Small intestine (tissue), 7 donors: ENCODE measurements at regions not wholly inside any gene's neighbourhood (a gene's known extent, or its start where the extent isn't known, plus 50 kb on each side); places are given as distances from the start of the nearest gene placed in this dataset.
"Not testable (repeated sequence)": the region's sequence is repeated elsewhere in the genome, so short reads cannot be mapped to it uniquely, and the experiment has no call there.

Source experiments
- DNase-seq, 2 donors: peaks; one replicate each; pipeline versions ENCODE4 v3.0.0 to v3.0.0-alpha.2; 2013
- FAIRE-seq: peaks from 2 replicates; lab custom pipeline; 2012; peaks lifted over from hg19 to GRCh38; lab: Jason Lieb, UNC
- H3K27ac ChIP-seq, 3 donors: one replicate each; pipeline ENCODE4 v1.5.1; 2013; ENCODE audit warnings: low read length in 2 of 3, mild to moderate bottlenecking in 2 of 3, control low read depth in 1 of 3, inconsistent platforms in 1 of 3, low read depth in 1 of 3, moderate library complexity in 1 of 3
- H3K27me3 ChIP-seq, 3 donors: one replicate each; pipeline ENCODE4 v1.6.1; 2013; ENCODE audit warnings: low read length in 3 of 3, inconsistent platforms in 1 of 3; ENCODE audit not compliant: control insufficient read depth in 3 of 3, insufficient read depth in 3 of 3
- H3K36me3 ChIP-seq, 3 donors: one replicate each; pipeline ENCODE4 v1.6.1; 2013; ENCODE audit warnings: low read length in 3 of 3, inconsistent platforms in 1 of 3, low read depth in 1 of 3, mild to moderate bottlenecking in 1 of 3, moderate library complexity in 1 of 3; ENCODE audit not compliant: control insufficient read depth in 3 of 3, insufficient read depth in 2 of 3
- H3K4me1 ChIP-seq, 3 donors: one replicate each; pipeline ENCODE4 v1.6.1; 2013; ENCODE audit warnings: low read length in 2 of 3, inconsistent platforms in 1 of 3, low read depth in 1 of 3, mild to moderate bottlenecking in 1 of 3, moderate library complexity in 1 of 3; ENCODE audit not compliant: control insufficient read depth in 3 of 3, insufficient read depth in 2 of 3
- H3K4me3 ChIP-seq, 3 donors: one replicate each; pipeline ENCODE4 v1.5.1; 2013; ENCODE audit warnings: low read length in 3 of 3, control low read depth in 1 of 3, inconsistent platforms in 1 of 3, low read depth in 1 of 3, mild to moderate bottlenecking in 1 of 3, moderate library complexity in 1 of 3
- H3K9me3 ChIP-seq, 2 donors: one replicate each; pipeline ENCODE4 v1.6.1; 2013; ENCODE audit warnings: low read depth in 1 of 2, low read length in 1 of 2; ENCODE audit not compliant: control insufficient read depth in 2 of 2, insufficient read depth in 1 of 2
- WGBS, 3 donors: extraction: QIAGEN DNeasy Blood & Tissue Kit; methylation state at CpG; one replicate each; pipeline ENCODE4 v1.1.7; 2013; 5-methylcytosine and 5-hydroxymethylcytosine counted together
- donor health status: healthy with polysubstance abuse.
- donor health status: control.
- donor health status: control.
- donor health status: Bipolar disorder and iron deficiency.
- donor health status: healthy.

- Histone ChIP-seq H3K27me3 (no peaks in the 10 kb centered on the region), H3K4me1 (peaks cover 0 to 3% (median 0%) of the 10 kb centered on the region in 3 donors), H3K36me3 (peaks cover 0 to 2% (median 0%) of the 10 kb centered on the region in 3 donors), H3K27ac (peak overlapping the region in 1 of 3 donors; percentile 59), H3K4me3 (no peak overlapping the region), H3K9me3 (no peaks in the 10 kb centered on the region)
- peak in 1 of 2 donors; percentile 23 for DNase-seq
- FAIRE-seq = no peak
- WGBS, 3 donors = 17 to 40% (median 37%) methylated on average over 9 of the region's 9 CpGs
Measured at GRCh38 chr1:58848818-58849411, 65.1 kb upstream of the JUN start.

- no peak for DNase-seq
- no peak for FAIRE-seq
- Histone ChIP-seq H3K27me3 (no peaks in the 10 kb centered on the region), H3K9me3 (no peaks in the 10 kb centered on the region), H3K4me3 (no peak overlapping the region), H3K27ac (peak overlapping the region in 1 of 3 donors; percentile 59), H3K36me3 (peaks cover 0 to 2% (median 0%) of the 10 kb centered on the region in 3 donors), H3K4me1 (peaks cover 0 to 3% (median 0%) of the 10 kb centered on the region in 3 donors)
- 92 to 97% (median 96%) methylated on average over 2 of the region's 2 CpGs for WGBS, 3 donors
Measured at GRCh38 chr1:58849551-58849950, 65.7 kb upstream of the JUN start.

- Histone ChIP-seq H3K4me3 (no peak overlapping the region), H3K9me3 (no peaks in the 10 kb centered on the region), H3K27me3 (no peaks in the 10 kb centered on the region), H3K4me1 (peaks cover 0 to 3% (median 0%) of the 10 kb centered on the region in 3 donors), H3K36me3 (peaks cover 0 to 2% (median 0%) of the 10 kb centered on the region in 3 donors), H3K27ac (no peak overlapping the region)
- no peak for FAIRE-seq
- no peak for DNase-seq
Measured at GRCh38 chr1:58850636-58851035, 66.8 kb upstream of the JUN start.

- DNase-seq = no peak
- Histone ChIP-seq H3K27me3 (no peaks in the 10 kb centered on the region), H3K36me3 (peaks cover 0 to 2% (median 0%) of the 10 kb centered on the region in 3 donors), H3K4me3 (no peak overlapping the region), H3K9me3 (no peaks in the 10 kb centered on the region), H3K27ac (no peak overlapping the region), H3K4me1 (peaks cover 0 to 3% (median 0%) of the 10 kb centered on the region in 3 donors)
- no peak for FAIRE-seq
- WGBS, 3 donors = 89 to 98% (median 91%) methylated on average over 10 of the region's 10 CpGs
Measured at GRCh38 chr1:58852731-58853485, 69.1 kb upstream of the JUN start.

- WGBS, 3 donors = 30 to 47% (median 44%) methylated on average over 2 of the region's 2 CpGs
- Histone ChIP-seq H3K4me3 (no peak overlapping the region), H3K27ac (no peak overlapping the region), H3K27me3 (no peaks in the 10 kb centered on the region), H3K4me1 (no peaks in the 10 kb centered on the region), H3K9me3 (no peaks in the 10 kb centered on the region), H3K36me3 (no peaks in the 10 kb centered on the region)
- FAIRE-seq = no peak
- no peak for DNase-seq
Measured at GRCh38 chr1:58854576-58854975, 70.7 kb upstream of the JUN start.

- Histone ChIP-seq H3K36me3 (no peaks in the 10 kb centered on the region), H3K27ac (no peak overlapping the region), H3K4me3 (no peak overlapping the region), H3K9me3 (no peaks in the 10 kb centered on the region), H3K4me1 (peaks cover 0 to 1% (median 0%) of the 10 kb centered on the region in 3 donors), H3K27me3 (no peaks in the 10 kb centered on the region)
- DNase-seq (no peak), FAIRE-seq (no peak)
- 79 to 87% (median 86%) methylated on average over 10 of the region's 10 CpGs for WGBS, 3 donors
Measured at GRCh38 chr1:58855274-58856165, 71.7 kb upstream of the JUN start.

- DNase-seq, H3K9me3 ChIP-seq, H3K27me3 ChIP-seq, H3K27ac ChIP-seq, FAIRE-seq, H3K4me3 ChIP-seq, H3K36me3 ChIP-seq, H3K4me1 ChIP-seq: not testable (repeated sequence)
- 76 to 100% (median 98%) methylated on average over 1 of the region's 1 CpG for WGBS, 3 donors
Measured at GRCh38 chr1:58856281-58856680, 72.4 kb upstream of the JUN start.
